Gastroesophageal sphincter (tissue), 3 donors: ENCODE measurements at regions not wholly inside any gene's neighbourhood (a gene's known extent, or its start where the extent isn't known, plus 50 kb on each side); places are given as distances from the start of the nearest gene placed in this dataset.

Experiments
- CTCF ChIP-seq, 4 experiments: fragments of 200-600 bp in 2 of 4; fragments of 450-650 bp in 2 of 4; sonication (generic) in 1 of 4; IDR thresholded peaks; one replicate each; pipeline ENCODE4 v1.5.1; 2017 to 2019; ENCODE audit warnings: antibody characterized with exemption in 4 of 4, mild to moderate bottlenecking in 2 of 4, moderate library complexity in 2 of 4
- POLR2A ChIP-seq, 2 donors: fragments of 450-650 bp; IDR thresholded peaks; one replicate each; pipeline ENCODE4 v1.6.1; 2017; ENCODE audit warnings: antibody characterized with exemption in 2 of 2, mild to moderate bottlenecking in 2 of 2, moderate library complexity in 1 of 2
- POLR2AphosphoS5 ChIP-seq: sonication (generic); formaldehyde crosslinking; IDR thresholded peaks from one replicate; pipeline ENCODE4 v1.6.1; 2017; ENCODE audit warnings: antibody characterized with exemption

GRCh38 chr1:55777545-55777944 lies 562.4 kb upstream of the USP24 start:
- no peak for TF ChIP-seq CTCF (IDR thresholded peaks at IDR 0.05)
- TF ChIP-seq POLR2AphosphoS5 = no peak
- TF ChIP-seq POLR2A (IDR thresholded peaks at IDR 0.05) = no peak
